Uterus (tissue), 2 donors: ENCODE measurements at regions not wholly inside any gene's neighbourhood (a gene's known extent, or its start where the extent isn't known, plus 50 kb on each side); places are given as distances from the start of the nearest gene placed in this dataset.

ENCODE experiments used
- POLR2A ChIP-seq, 2 donors: fragments of 450-650 bp; IDR thresholded peaks; one replicate each; pipeline ENCODE4 v1.6.1; 2016; ENCODE audit warnings: antibody characterized with exemption in 2 of 2, mild to moderate bottlenecking in 1 of 2, moderate library complexity in 1 of 2
- TF ChIP-seq, protein P1 (sequence below), 4 experiments: fragments of 200-600 bp in 2 of 4; fragments of 450-650 bp in 2 of 4; sonication (generic) in 2 of 4; IDR thresholded peaks; one replicate each; pipeline ENCODE4 v1.5.1; 2016 to 2019; ENCODE audit warnings: antibody characterized with exemption in 4 of 4, mild to moderate bottlenecking in 2 of 4, moderate library complexity in 1 of 4

DNA sequence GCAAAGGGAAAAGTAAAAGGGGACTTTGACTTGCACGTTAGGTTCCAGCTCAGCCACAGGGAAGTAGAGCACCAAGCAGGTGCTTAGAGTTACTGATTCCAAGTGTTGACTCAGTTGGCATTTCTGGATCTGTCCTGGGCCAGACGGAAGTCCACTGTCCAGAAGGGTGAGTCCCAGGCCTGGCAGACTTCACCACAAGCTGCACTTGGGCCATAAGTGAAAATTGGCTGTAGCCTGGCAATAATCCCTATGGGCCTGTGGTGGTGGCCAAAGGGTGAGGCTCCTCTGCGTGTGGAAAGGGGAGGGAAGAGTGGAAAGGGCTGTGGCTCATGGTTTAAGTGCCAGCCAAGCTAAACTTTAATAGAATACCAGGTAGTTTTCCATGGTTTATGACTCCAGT lies 121.5 kb downstream of the DTWD1 start:
- TF ChIP-seq, protein P1, sequence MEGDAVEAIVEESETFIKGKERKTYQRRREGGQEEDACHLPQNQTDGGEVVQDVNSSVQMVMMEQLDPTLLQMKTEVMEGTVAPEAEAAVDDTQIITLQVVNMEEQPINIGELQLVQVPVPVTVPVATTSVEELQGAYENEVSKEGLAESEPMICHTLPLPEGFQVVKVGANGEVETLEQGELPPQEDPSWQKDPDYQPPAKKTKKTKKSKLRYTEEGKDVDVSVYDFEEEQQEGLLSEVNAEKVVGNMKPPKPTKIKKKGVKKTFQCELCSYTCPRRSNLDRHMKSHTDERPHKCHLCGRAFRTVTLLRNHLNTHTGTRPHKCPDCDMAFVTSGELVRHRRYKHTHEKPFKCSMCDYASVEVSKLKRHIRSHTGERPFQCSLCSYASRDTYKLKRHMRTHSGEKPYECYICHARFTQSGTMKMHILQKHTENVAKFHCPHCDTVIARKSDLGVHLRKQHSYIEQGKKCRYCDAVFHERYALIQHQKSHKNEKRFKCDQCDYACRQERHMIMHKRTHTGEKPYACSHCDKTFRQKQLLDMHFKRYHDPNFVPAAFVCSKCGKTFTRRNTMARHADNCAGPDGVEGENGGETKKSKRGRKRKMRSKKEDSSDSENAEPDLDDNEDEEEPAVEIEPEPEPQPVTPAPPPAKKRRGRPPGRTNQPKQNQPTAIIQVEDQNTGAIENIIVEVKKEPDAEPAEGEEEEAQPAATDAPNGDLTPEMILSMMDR (IDR thresholded peaks at IDR 0.05): no peak
- TF ChIP-seq POLR2A (IDR thresholded peaks at IDR 0.05): no peak
